Ureter (tissue), 1 donor: ENCODE measurements at regions not wholly inside any gene's neighbourhood (a gene's known extent, or its start where the extent isn't known, plus 50 kb on each side); places are given as distances from the start of the nearest gene placed in this dataset.
"Not testable (repeated sequence)": the region's sequence is repeated elsewhere in the genome, so short reads cannot be mapped to it uniquely, and the experiment has no call there.

Experiments used
- DNase-seq: peaks from one replicate; pipeline ENCODE4 v3.0.0-alpha.2; 2020; ENCODE audit warnings: low spot score
- donor health status: DM: yes; HTN: yes; CAD: no.

- no peak for DNase-seq
Measured at GRCh38 chr2:57429831-57430230, 616.8 kb upstream of the VRK2 start.

GRCh38 chr2:57432528-57432927 lies 614.1 kb upstream of the VRK2 start:
- no peak for DNase-seq

- DNase-seq = no peak
Measured at GRCh38 chr2:57434441-57434840, 612.2 kb upstream of the VRK2 start.

- DNase-seq = no peak
Measured at GRCh38 chr2:57434972-57435371, 611.6 kb upstream of the VRK2 start.

GRCh38 chr2:57437077-57437476 lies 609.5 kb upstream of the VRK2 start:
- DNase-seq = no peak

- no peak for DNase-seq
Measured at GRCh38 chr2:57440437-57440836, 606.2 kb upstream of the VRK2 start.

GRCh38 chr2:57443086-57443485 lies 603.5 kb upstream of the VRK2 start:
- DNase-seq = no peak

- DNase-seq = no peak
Measured at GRCh38 chr2:57443973-57444521, 602.6 kb upstream of the VRK2 start.

GRCh38 chr2:57444752-57445430 lies 601.7 kb upstream of the VRK2 start:
- DNase-seq = no peak

- DNase-seq = no peak
Measured at GRCh38 chr2:57448816-57449215, 597.8 kb upstream of the VRK2 start.

- DNase-seq = no peak
Measured at GRCh38 chr2:57450170-57450569, 596.4 kb upstream of the VRK2 start.

GRCh38 chr2:57452634-57453033 lies 594.0 kb upstream of the VRK2 start:
- DNase-seq = no peak

GRCh38 chr2:57453945-57454344 lies 592.7 kb upstream of the VRK2 start:
- no peak for DNase-seq

GRCh38 chr2:57460396-57461276 lies 586.0 kb upstream of the VRK2 start:
- no peak for DNase-seq

GRCh38 chr2:57461624-57462023 lies 585.0 kb upstream of the VRK2 start:
- DNase-seq = no peak

GRCh38 chr2:57465067-57465466 lies 581.5 kb upstream of the VRK2 start:
- no peak for DNase-seq

- no peak for DNase-seq
Measured at GRCh38 chr2:57465967-57466366, 580.6 kb upstream of the VRK2 start.

GRCh38 chr2:57475391-57475790 lies 571.2 kb upstream of the VRK2 start:
- no peak for DNase-seq

- no peak for DNase-seq
Measured at GRCh38 chr2:57479981-57480380, 566.6 kb upstream of the VRK2 start.

- no peak for DNase-seq
Measured at GRCh38 chr2:57488061-57488460, 558.5 kb upstream of the VRK2 start.

- no peak for DNase-seq
Measured at GRCh38 chr2:57490741-57491140, 555.9 kb upstream of the VRK2 start.

- DNase-seq = no peak
Measured at GRCh38 chr2:57491213-57491612, 555.4 kb upstream of the VRK2 start.

- DNase-seq = not testable (repeated sequence)
Measured at GRCh38 chr2:57493966-57494365, 552.6 kb upstream of the VRK2 start.
